Body of pancreas (tissue), 4 donors: ENCODE measurements at regions not wholly inside any gene's neighbourhood (a gene's known extent, or its start where the extent isn't known, plus 50 kb on each side); places are given as distances from the start of the nearest gene placed in this dataset.

Source experiments
- CTCF ChIP-seq, 7 experiments: fragments of 450-650 bp in 4 of 7; fragments of 200-600 bp in 3 of 7; sonication (generic) in 3 of 7; IDR thresholded peaks; one replicate each; pipeline ENCODE4 v1.5.1; 2016 to 2019; ENCODE audit warnings: antibody characterized with exemption in 7 of 7
- POLR2A ChIP-seq, 3 donors: fragments of 450-650 bp; IDR thresholded peaks; one replicate each; pipeline ENCODE4 v1.6.1; 2016; ENCODE audit warnings: antibody characterized with exemption in 3 of 3, mild to moderate bottlenecking in 2 of 3

GRCh38 chr4:35673137-35673536, 571.2 kb downstream of the ARAP2 start:
- TF ChIP-seq CTCF (IDR thresholded peaks at IDR 0.05) (no peak), POLR2A (IDR thresholded peaks at IDR 0.05) (no peak)
